ENCODE measurements at regions not wholly inside any gene's neighbourhood (a gene's known extent, or its start where the extent isn't known, plus 50 kb on each side); places are given as distances from the start of the nearest gene placed in this dataset.
A peak's percentile ranks its signal among the peaks of the same experiment; 100 is the strongest.

- no peaks in the 10 kb centered on the region for H3K36me3 ChIP-seq
- DNase-seq: no peak
- H3K27me3 ChIP-seq: no peaks in the 10 kb centered on the region
- peaks cover 0 to 9% (median 2%) of the 10 kb centered on the region in 4 donors for H3K4me1 ChIP-seq
- H3K9me3 ChIP-seq: no peaks in the 10 kb centered on the region
- H3K4me3 ChIP-seq: no peak overlapping the region
- intact Hi-C loops (cut with DNase I; ENCODE audit: low total_unique reads): no loop called here
- TF ChIP-seq, protein P1, sequence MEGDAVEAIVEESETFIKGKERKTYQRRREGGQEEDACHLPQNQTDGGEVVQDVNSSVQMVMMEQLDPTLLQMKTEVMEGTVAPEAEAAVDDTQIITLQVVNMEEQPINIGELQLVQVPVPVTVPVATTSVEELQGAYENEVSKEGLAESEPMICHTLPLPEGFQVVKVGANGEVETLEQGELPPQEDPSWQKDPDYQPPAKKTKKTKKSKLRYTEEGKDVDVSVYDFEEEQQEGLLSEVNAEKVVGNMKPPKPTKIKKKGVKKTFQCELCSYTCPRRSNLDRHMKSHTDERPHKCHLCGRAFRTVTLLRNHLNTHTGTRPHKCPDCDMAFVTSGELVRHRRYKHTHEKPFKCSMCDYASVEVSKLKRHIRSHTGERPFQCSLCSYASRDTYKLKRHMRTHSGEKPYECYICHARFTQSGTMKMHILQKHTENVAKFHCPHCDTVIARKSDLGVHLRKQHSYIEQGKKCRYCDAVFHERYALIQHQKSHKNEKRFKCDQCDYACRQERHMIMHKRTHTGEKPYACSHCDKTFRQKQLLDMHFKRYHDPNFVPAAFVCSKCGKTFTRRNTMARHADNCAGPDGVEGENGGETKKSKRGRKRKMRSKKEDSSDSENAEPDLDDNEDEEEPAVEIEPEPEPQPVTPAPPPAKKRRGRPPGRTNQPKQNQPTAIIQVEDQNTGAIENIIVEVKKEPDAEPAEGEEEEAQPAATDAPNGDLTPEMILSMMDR (IDR thresholded peaks at IDR 0.05): no peak
- no peak overlapping the region for H3K27ac ChIP-seq
These were observed 492.2 kb downstream of the NR2F1-AS1 start for GRCh38 chr5:93088592-93089389.

DNA sequence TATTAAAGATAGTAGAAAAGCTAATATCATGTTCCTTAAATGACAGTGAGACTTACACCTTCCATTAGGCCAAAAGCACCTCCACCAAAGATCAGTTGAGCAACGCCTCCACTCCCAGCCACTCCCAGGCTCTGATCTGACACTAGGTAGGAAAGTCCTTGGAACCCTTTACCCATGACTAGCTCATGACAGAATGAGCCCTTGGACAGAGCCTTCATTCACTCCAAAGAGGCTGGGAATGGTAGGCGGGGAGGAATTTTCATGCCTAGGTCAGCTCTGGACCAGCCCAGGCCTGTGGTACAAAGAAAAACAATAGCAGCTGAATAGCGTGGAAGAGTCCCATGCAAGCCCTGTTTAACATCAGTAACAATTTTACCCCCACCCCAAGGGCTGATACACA lies 493.7 kb downstream of the NR2F1-AS1 start:
- TF ChIP-seq, protein P1 (IDR thresholded peaks at IDR 0.05): no peak
- no peaks in the 10 kb centered on the region for H3K36me3 ChIP-seq
- no peak for DNase-seq
- H3K4me3 ChIP-seq: no peak overlapping the region
- peaks cover 0 to 9% (median 2%) of the 10 kb centered on the region in 4 donors for H3K4me1 ChIP-seq
- intact Hi-C loops (cut with DNase I; ENCODE audit: low total_unique reads): no loop called here
- H3K27me3 ChIP-seq: no peaks in the 10 kb centered on the region
- no peaks in the 10 kb centered on the region for H3K9me3 ChIP-seq
- no peak overlapping the region for H3K27ac ChIP-seq

GRCh38 chr5:93082981-93083380 lies 498.0 kb downstream of the NR2F1-AS1 start:
- no peak for DNase-seq
- Histone ChIP-seq H3K4me3 (no peak overlapping the region), H3K9me3 (no peaks in the 10 kb centered on the region), H3K27me3 (no peaks in the 10 kb centered on the region), H3K36me3 (no peaks in the 10 kb centered on the region), H3K27ac (no peak overlapping the region), H3K4me1 (peaks cover 0 to 15% (median 8%) of the 10 kb centered on the region in 4 donors)
- intact Hi-C loops (cut with DNase I; ENCODE audit: low total_unique reads): no loop called here
- TF ChIP-seq, protein P1 (IDR thresholded peaks at IDR 0.05): no peak

DNA sequence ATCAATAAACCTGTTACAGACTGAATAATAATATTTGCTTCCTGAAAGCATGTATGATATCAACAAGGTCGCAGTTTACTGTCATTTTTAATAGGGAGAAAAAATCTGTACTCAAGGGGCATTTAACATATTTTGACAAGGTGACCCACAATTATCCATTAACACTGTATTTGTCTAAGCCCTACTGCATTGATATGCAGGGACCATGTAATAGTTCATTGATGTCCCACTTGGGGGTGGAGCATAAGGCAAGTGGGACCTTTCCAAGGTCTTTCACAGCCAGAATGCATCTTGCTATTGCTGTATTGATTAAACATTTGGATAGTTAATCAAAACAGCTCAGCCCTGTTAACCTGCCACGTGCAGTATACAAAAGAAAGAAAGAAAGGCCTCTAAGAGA lies 502.0 kb downstream of the NR2F1-AS1 start:
- Histone ChIP-seq H3K36me3 (no peaks in the 10 kb centered on the region), H3K4me3 (peak overlapping the region in 1 of 2 donors; percentile 26), H3K9me3 (no peaks in the 10 kb centered on the region), H3K27me3 (no peaks in the 10 kb centered on the region), H3K27ac (peak overlapping the region in 1 of 2 donors; percentile 50), H3K4me1 (peaks cover 0 to 19% (median 8%) of the 10 kb centered on the region in 4 donors)
- no peak for DNase-seq
- TF ChIP-seq, protein P1 (IDR thresholded peaks at IDR 0.05): no peak
- intact Hi-C loops (cut with DNase I; ENCODE audit: low total_unique reads): no loop called here

GRCh38 chr5:93078082-93079038 lies 502.7 kb downstream of the NR2F1-AS1 start:
- TF ChIP-seq, protein P1 (IDR thresholded peaks at IDR 0.05): no peak
- DNase-seq: peak in 1 of 2 donors; percentile 67
- peak overlapping the region in 1 of 2 donors; percentile 26 for H3K4me3 ChIP-seq
- no peaks in the 10 kb centered on the region for H3K27me3 ChIP-seq
- peak overlapping the region; percentile 35 to 50 for H3K27ac ChIP-seq
- intact Hi-C loops (cut with DNase I; ENCODE audit: low total_unique reads): no loop called here
- peaks cover 0 to 19% (median 8%) of the 10 kb centered on the region in 4 donors for H3K4me1 ChIP-seq
- H3K36me3 ChIP-seq: no peaks in the 10 kb centered on the region
- H3K9me3 ChIP-seq: no peaks in the 10 kb centered on the region

Data from tibial artery (tissue), 4 donors.